Rectal smooth muscle tissue (tissue), 1 donor: ENCODE measurements at regions not wholly inside any gene's neighbourhood (a gene's known extent, or its start where the extent isn't known, plus 50 kb on each side); places are given as distances from the start of the nearest gene placed in this dataset.
"Not testable (repeated sequence)": the region's sequence is repeated elsewhere in the genome, so short reads cannot be mapped to it uniquely, and the experiment has no call there.

Experiments used
- H3K27ac ChIP-seq: one replicate; pipeline ENCODE4 v1.7.0; 2013; ENCODE audit warnings: low read depth, low read length, inconsistent platforms
- H3K27me3 ChIP-seq: one replicate; pipeline ENCODE4 v1.7.0; 2013; ENCODE audit warnings: low read length; ENCODE audit not compliant: control insufficient read depth, insufficient read depth
- H3K36me3 ChIP-seq: one replicate; pipeline ENCODE4 v1.7.0; 2013; ENCODE audit warnings: low read length; ENCODE audit not compliant: control insufficient read depth, insufficient read depth
- H3K4me1 ChIP-seq: one replicate; pipeline ENCODE4 v1.7.0; 2013; ENCODE audit warnings: low read length; ENCODE audit not compliant: control insufficient read depth, insufficient read depth
- H3K4me3 ChIP-seq: one replicate; pipeline ENCODE4 v1.7.0; 2013; ENCODE audit warnings: low read length
- H3K9ac ChIP-seq: one replicate; pipeline ENCODE4 v1.7.0; 2013; ENCODE audit warnings: low read length

DNA sequence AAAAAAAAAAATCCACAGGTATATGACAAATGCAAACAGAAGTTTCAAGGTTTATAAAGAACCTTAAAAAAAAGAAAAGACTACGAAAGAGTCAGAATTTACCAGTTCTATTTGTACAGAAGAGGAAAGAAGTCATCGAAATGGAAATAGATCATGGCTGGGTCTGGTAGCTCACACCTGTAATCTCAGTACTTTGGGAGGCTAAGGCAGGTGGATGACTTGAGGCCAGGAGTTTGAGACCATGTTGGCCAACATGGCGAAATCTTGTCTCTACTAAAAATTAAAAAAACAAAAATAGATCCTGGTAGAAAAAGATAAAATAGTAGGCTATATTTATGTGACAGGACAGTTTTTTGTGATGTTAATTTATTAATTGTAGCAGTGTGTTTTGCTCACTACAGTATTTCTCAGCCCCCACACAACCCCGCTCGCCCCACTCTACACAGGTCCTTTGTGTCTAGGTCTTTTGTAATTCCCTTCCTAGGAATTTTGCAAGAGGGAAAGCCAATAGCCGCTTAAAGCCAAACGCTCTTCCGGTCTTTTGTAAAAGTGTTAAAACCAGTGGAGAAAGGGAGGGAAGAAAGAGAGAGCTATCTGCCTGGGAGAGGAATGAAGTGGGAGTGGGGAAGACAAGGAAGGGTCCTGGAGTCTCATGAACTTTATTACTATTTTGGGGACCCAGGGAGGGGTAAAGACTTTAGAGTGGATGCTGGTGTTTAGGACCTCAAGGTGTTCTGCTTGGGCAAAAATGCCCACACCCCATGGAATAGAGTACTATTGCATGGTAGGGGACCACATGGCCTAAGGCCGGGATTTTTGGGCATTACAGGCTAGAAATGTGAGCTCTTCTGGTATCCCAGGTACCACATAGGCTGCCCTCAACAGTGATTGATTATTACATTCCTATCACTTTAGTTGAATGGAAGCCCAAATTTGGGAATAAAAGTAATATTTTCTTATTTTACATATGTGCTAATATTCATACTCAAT, 59.4 kb upstream of the XPO1 start:
- H3K27me3 ChIP-seq: no peaks in the 10 kb centered on the region
- H3K9ac ChIP-seq: no peak overlapping the region
- no peak overlapping the region for H3K4me3 ChIP-seq
- no peak overlapping the region for H3K27ac ChIP-seq
- no peaks in the 10 kb centered on the region for H3K4me1 ChIP-seq
- H3K36me3 ChIP-seq: no peaks in the 10 kb centered on the region

DNA sequence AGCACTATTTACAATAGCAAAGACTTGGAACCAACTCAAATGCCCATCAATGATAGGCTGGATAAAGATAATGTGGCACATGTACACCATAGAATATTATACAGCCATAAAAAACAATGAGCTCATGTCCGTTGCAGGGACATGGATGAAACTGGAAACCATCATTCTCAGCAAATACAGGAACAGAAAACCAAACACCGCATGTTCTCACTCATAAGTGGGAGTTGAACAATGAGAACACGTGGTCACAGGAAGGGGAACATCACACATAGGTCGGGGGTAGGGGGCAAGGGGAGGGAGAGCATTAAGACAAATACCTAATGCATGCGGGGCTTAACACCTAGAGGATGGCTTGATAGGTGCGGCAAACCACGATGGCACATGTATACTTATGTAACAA, 56.0 kb upstream of the XPO1 start:
- H3K4me1 ChIP-seq, H3K27me3 ChIP-seq, H3K9ac ChIP-seq, H3K27ac ChIP-seq, H3K4me3 ChIP-seq, H3K36me3 ChIP-seq: not testable (repeated sequence)

DNA sequence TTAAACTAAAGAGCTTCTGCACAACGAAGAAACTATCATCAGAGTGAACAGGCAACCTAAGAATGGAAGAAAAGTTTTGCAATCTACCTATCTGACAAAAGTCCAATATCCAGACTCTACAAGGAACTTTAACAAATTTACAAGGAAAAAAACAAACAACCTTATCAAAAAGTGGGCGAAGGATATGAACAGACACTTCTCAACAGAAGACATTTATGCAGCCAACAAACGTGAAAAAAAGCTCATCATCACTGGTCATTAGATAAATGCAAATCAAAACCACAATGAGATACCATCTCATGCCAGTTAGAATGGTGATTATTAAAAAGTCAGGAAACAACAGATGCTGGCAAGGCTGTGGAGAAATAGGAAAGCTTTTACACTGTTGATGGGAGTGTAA, 55.5 kb upstream of the XPO1 start:
- not testable (repeated sequence) for H3K36me3 ChIP-seq, H3K4me1 ChIP-seq, H3K27ac ChIP-seq, H3K27me3 ChIP-seq, H3K9ac ChIP-seq, H3K4me3 ChIP-seq

DNA sequence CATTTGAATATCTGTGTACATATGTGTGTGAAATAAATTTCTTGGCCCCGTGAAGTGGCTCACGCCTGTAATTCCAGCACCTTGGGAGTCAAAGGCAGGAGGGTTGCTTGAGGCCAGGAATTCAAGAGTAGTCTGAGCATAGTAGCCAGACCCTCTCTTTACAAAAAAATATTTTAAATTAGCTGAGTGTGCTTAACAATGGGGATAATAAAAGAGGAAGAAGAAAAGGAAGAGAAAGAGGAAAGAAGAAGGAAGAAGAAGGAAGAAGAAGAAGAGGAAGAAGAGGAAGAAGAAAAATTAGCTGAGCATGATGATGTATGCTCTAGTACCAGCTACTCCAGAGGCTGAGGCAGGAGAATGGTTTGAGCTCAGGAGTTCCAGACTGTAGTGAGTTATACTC, 52.1 kb upstream of the XPO1 start:
- Histone ChIP-seq H3K4me1 (no peaks in the 10 kb centered on the region), H3K4me3 (no peak overlapping the region), H3K36me3 (no peaks in the 10 kb centered on the region), H3K9ac (no peak overlapping the region), H3K27me3 (no peaks in the 10 kb centered on the region), H3K27ac (no peak overlapping the region)

DNA sequence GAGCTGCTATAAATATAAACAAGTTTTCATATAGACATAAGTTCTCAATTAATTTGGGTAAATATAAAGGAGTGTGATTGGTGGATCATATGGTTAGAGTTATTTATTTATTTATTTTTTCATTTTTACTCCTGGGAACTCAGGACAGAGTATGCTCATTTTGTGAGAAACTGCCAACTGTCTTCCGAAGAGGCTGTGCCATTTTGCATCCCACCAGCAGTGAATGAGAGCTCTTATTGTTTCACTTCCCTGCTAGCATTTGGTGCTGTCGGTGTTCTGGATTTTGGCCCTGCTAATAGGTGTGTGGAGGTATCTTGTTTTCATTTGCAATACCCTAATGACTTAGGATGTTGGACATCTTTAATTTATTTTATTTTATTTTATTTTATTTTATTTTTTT, 50.4 kb upstream of the XPO1 start:
- Histone ChIP-seq H3K27me3 (no peaks in the 10 kb centered on the region), H3K4me1 (no peaks in the 10 kb centered on the region), H3K9ac (no peak overlapping the region), H3K27ac (no peak overlapping the region), H3K36me3 (no peaks in the 10 kb centered on the region), H3K4me3 (no peak overlapping the region)
